ENCODE measurements at regions not wholly inside any gene's neighbourhood (a gene's known extent, or its start where the extent isn't known, plus 50 kb on each side); places are given as distances from the start of the nearest gene placed in this dataset.

- intact Hi-C loops (cut with micrococcal nuclease) = no loop called here
- POLR2A ChIA-PET = no interaction called here
- WGBS (ENCODE audit: insufficient coverage) = 90% methylated on average over 3 of the region's 3 CpGs
These were observed 172.7 kb downstream of the HRH4 start for GRCh38 chr18:24633121-24633520.

GRCh38 chr18:24649571-24649970 is 189.1 kb downstream of the HRH4 start:
- Histone ChIP-seq H3K4me2 (replicated peaks; ENCODE audit: low read depth, low read length, poor library complexity, severe bottlenecking) (no peak overlapping the region), H3K4me3 (ENCODE audit: control extremely low read depth in 1 of 5, extremely low read depth in 1 of 5, insufficient read depth in 1 of 5, low read depth in 2 of 5, low read length in 4 of 5) (no peak overlapping the region), H3K27me3 (replicated peaks in 1 of 4; ENCODE audit: control extremely low read depth in 1 of 4, control insufficient read depth in 3 of 4, insufficient read depth in 4 of 4, low read length in 3 of 4) (no peaks in the 10 kb centered on the region), H2AFZ (ENCODE audit: insufficient read depth, low read depth, low read length, poor library complexity, severe bottlenecking) (no peak overlapping the region), H3K4me1 (ENCODE audit: control insufficient read depth in 2 of 2, insufficient read depth in 2 of 2, low read length in 2 of 2) (no peaks in the 10 kb centered on the region), H3K9me3 (ENCODE audit: control extremely low read depth in 1 of 3, control insufficient read depth in 2 of 3, insufficient read depth in 1 of 3, low read length in 2 of 3) (peaks cover 0 to 3% (median 0%) of the 10 kb centered on the region in 3 donors), H4K20me1 (ENCODE audit: control insufficient read depth, insufficient read depth, low read length, poor library complexity, severe bottlenecking) (no peaks in the 10 kb centered on the region), H3K27ac (ENCODE audit: low read length in 2 of 2) (no peak overlapping the region), H3K79me2 (ENCODE audit: control insufficient read depth, insufficient read depth, low read length) (no peaks in the 10 kb centered on the region), H3K36me3 (replicated peaks in 1 of 2; ENCODE audit: control extremely low read depth in 1 of 2, control insufficient read depth in 1 of 2, extremely low read depth in 1 of 2, insufficient read depth in 2 of 2, low read length in 1 of 2) (no peaks in the 10 kb centered on the region), H3K9ac (ENCODE audit: low read length) (no peak overlapping the region)
- ATAC-seq (ENCODE audit: low read depth) (no peak), DNase-seq (no peak)
- Mint-ChIP-seq H3K27me3 (peaks cover 6% of the 10 kb centered on the region), H3K4me3 (no peak overlapping the region), H3K9me3 (ENCODE audit: insufficient read depth) (no peaks in the 10 kb centered on the region), H3K27ac (no peak overlapping the region), H3K4me1 (no peaks in the 10 kb centered on the region)
- intact Hi-C loops (cut with micrococcal nuclease) = no loop called here
- TF ChIP-seq CTCF (IDR thresholded peaks at IDR 0.05) = no peak
- no peak for TF ChIP-seq EZH2 (IDR thresholded peaks at IDR 0.05; ENCODE audit: borderline replicate concordance, insufficient read depth, low read depth, low read length, poor library complexity, severe bottlenecking)
- 100% methylated on average over 4 of the region's 4 CpGs for WGBS (ENCODE audit: insufficient coverage)
- ChIA-PET POLR2A (no interaction called here), CTCF (no interaction called here)

More at GRCh38 chr18:24633121-24633520, 172.7 kb downstream of the HRH4 start:
- H3K79me2 ChIP-seq (ENCODE audit: control insufficient read depth, insufficient read depth, low read length) = no peaks in the 10 kb centered on the region
- no peak overlapping the region for H2AFZ ChIP-seq (ENCODE audit: insufficient read depth, low read depth, low read length, poor library complexity, severe bottlenecking)
- peaks cover 14% of the 10 kb centered on the region for H3K27me3 Mint-ChIP-seq
- H3K4me2 ChIP-seq (replicated peaks; ENCODE audit: low read depth, low read length, poor library complexity, severe bottlenecking) = no peak overlapping the region
- no peak overlapping the region for H3K4me3 Mint-ChIP-seq
- H4K20me1 ChIP-seq (ENCODE audit: control insufficient read depth, insufficient read depth, low read length, poor library complexity, severe bottlenecking) = no peaks in the 10 kb centered on the region
- H3K9me3 ChIP-seq (ENCODE audit: control extremely low read depth in 1 of 3, control insufficient read depth in 2 of 3, insufficient read depth in 1 of 3, low read length in 2 of 3) = no peaks in the 10 kb centered on the region
- H3K4me3 ChIP-seq (ENCODE audit: control extremely low read depth in 1 of 5, extremely low read depth in 1 of 5, insufficient read depth in 1 of 5, low read depth in 2 of 5, low read length in 4 of 5) = no peak overlapping the region
- DNase-seq (no peak), ATAC-seq (ENCODE audit: low read depth) (no peak)
- H3K9ac ChIP-seq (ENCODE audit: low read length) = no peak overlapping the region
- TF ChIP-seq CTCF (IDR thresholded peaks at IDR 0.05) = no peak
- TF ChIP-seq EZH2 (IDR thresholded peaks at IDR 0.05; ENCODE audit: borderline replicate concordance, insufficient read depth, low read depth, low read length, poor library complexity, severe bottlenecking) = no peak
- H3K9me3 Mint-ChIP-seq (ENCODE audit: insufficient read depth) = no peaks in the 10 kb centered on the region
- H3K27ac ChIP-seq (ENCODE audit: low read length in 2 of 2) = no peak overlapping the region
- CTCF ChIA-PET = no interaction called here
- H3K27ac Mint-ChIP-seq = no peak overlapping the region
- H3K4me1 Mint-ChIP-seq = no peaks in the 10 kb centered on the region
- H3K4me1 ChIP-seq (ENCODE audit: control insufficient read depth in 2 of 2, insufficient read depth in 2 of 2, low read length in 2 of 2) = no peaks in the 10 kb centered on the region
- H3K27me3 ChIP-seq (replicated peaks in 1 of 4; ENCODE audit: control extremely low read depth in 1 of 4, control insufficient read depth in 3 of 4, insufficient read depth in 4 of 4, low read length in 3 of 4) = peaks cover 0 to 3% (median 0%) of the 10 kb centered on the region in 4 experiments
- H3K36me3 ChIP-seq (replicated peaks in 1 of 2; ENCODE audit: control extremely low read depth in 1 of 2, control insufficient read depth in 1 of 2, extremely low read depth in 1 of 2, insufficient read depth in 2 of 2, low read length in 1 of 2) = no peaks in the 10 kb centered on the region

Data from B cell (primary cell).